IPS-NIHi11 (cell line): ENCODE measurements at regions not wholly inside any gene's neighbourhood (a gene's known extent, or its start where the extent isn't known, plus 50 kb on each side); places are given as distances from the start of the nearest gene placed in this dataset.
"Not testable (repeated sequence)": the region's sequence is repeated elsewhere in the genome, so short reads cannot be mapped to it uniquely, and the experiment has no call there.

ENCODE experiments used
- DNase-seq: peaks from one replicate; pipeline ENCODE4 v3.0.0; 2012; ENCODE audit warnings: mixed read lengths, low spot score

- DNase-seq, result no peak
These were observed 113.3 kb upstream of the SHISA3 start for GRCh38 chr4:42284030-42284429.

- not testable (repeated sequence) for DNase-seq
These were observed 108.4 kb upstream of the SHISA3 start for GRCh38 chr4:42288876-42289275.

- not testable (repeated sequence) for DNase-seq
These were observed 105.1 kb upstream of the SHISA3 start for GRCh38 chr4:42292192-42292591.

GRCh38 chr4:42293967-42294813 is 103.1 kb upstream of the SHISA3 start:
- DNase-seq, result peak; percentile 31

- no peak for DNase-seq
These were observed 101.1 kb upstream of the SHISA3 start for GRCh38 chr4:42296196-42296595.

DNA sequence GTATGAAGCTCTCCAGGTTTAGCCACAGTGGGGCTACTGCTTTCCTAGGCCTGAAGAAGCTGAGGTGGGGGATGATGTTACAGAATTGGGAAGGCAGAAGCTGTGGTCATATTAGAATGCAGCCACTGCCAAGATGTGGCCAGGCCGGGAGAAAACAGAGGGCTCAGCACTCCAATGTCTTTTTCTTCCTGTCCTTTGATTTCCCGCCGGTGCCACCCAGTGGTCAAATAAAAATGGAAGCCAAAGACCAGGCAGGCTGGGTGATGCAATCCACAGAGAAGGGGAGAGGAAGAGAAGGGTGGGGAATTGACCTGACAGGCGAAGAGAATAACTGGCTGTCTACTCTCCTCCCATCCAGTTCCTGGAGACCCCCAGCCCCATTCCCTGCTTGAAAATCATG is 94.9 kb upstream of the SHISA3 start:
- DNase-seq, result peak; percentile 62

- DNase-seq, result no peak
These were observed 90.8 kb upstream of the SHISA3 start for GRCh38 chr4:42306221-42307109.

- no peak for DNase-seq
These were observed 89.0 kb upstream of the SHISA3 start for GRCh38 chr4:42308247-42308646.

GRCh38 chr4:42309361-42310260 is 87.7 kb upstream of the SHISA3 start:
- DNase-seq, result no peak

DNA sequence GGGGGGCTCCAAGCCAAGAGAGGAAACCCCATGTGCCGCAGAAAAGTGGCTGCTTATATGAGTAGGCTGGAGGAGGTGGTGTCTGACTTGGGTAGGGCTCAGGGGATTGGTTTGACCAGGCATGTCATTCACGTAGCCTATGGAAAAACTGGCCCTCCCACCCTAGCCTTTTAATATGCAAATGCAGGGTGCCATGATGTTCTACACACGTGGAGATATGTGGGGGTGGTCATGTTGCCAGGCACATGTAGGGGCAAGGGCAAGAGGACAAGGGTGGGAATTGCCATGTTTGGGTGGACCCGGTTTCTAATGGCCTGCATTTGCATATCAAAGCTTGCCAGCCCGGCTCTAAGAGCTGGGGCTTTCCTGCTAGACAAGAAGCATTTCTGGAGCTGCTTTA is 86.9 kb upstream of the SHISA3 start:
- DNase-seq, result no peak

- DNase-seq, result no peak
These were observed 86.5 kb upstream of the SHISA3 start for GRCh38 chr4:42310806-42311205.

DNA sequence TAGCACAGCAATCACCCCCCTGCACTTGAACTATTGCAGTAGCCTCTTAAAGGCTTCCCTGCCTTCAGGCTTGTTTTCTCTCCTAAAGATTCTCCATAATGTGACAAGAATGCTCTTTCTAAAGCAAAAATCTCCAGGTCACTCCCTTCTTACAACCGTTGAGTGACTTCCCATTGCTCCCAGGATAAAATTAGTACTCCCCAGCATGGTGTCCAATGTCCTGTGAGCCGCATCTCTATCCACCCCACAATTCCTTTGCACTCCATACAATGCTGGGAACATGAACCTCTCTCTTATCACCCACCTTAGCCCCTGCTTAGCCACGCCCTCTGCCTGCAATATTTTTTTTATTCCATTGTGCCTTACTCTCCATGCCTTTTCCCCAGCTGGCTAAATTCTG is 85.7 kb upstream of the SHISA3 start:
- no peak for DNase-seq

GRCh38 chr4:42313420-42313819 is 83.9 kb upstream of the SHISA3 start:
- DNase-seq, result not testable (repeated sequence)

GRCh38 chr4:42313872-42314271 is 83.4 kb upstream of the SHISA3 start:
- DNase-seq, result no peak

GRCh38 chr4:42315231-42315630 is 82.1 kb upstream of the SHISA3 start:
- no peak for DNase-seq

DNA sequence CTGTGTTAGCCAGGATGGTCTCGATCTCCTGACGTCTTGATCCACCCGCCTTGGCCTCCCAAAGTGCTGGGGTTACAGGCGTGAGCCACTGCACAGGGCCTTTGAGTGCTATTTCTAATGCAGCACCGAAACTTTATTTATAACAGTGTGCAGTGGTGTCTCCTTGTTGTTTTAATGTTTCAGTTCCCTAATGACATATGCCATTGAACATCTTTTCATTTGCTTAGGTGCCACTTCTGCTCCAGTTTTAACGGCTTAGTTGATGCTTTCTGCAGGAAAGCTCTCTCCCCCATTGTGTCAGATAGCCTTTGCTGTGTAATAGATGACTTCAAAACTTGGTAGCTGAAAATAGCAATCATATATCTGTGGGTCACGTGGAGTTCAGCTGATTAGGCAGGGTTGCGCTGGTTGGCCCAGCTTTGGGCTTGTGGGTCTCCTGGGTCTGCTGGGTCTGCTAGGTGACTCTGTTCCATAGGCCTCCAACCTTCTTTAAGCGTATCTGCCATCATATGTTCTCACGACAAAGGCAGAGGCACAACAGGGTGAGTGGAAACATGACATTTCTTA is 76.4 kb upstream of the SHISA3 start:
- no peak for DNase-seq

DNA sequence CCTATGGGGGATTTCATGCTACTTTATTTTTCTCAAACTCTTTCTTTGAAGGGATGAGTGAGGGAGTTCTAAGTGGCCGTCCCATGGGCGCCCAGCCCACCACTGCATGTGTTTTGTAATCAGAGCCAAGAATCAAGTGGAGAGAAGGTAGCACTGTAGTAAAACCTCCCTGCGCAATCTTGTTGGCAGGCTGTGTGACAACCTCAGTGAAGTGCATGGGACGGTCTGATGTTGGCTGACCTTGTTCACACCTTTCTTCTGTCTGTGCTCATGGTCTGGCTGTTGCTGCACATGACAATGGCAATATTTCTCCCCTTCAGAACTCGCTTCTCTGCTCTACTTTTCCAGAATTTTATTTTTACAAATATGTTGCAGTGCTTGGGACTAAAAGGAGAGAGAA is 71.2 kb upstream of the SHISA3 start:
- no peak for DNase-seq

DNA sequence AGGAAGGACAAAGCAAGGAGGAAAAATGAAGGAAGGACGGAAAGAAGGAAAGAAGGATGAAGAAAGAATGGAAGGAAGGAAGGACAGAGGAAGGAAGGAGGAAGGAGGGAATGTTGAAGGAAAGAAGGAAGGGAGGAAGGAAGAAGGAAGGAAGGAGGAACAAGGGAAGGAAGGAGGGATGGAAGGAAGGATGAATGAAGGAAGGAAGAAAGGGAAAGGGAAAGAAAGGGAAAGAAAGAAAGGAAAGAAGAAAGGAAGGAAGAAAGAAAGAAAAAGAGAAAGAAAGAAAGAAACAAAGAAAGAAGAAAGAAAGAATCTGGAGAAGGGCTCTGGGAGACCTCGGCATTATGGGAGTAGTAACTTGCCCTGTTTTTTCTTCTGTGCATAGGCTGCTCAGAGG is 70.8 kb upstream of the SHISA3 start:
- no peak for DNase-seq

GRCh38 chr4:42327323-42327722 is 70.0 kb upstream of the SHISA3 start:
- DNase-seq, result no peak

DNA sequence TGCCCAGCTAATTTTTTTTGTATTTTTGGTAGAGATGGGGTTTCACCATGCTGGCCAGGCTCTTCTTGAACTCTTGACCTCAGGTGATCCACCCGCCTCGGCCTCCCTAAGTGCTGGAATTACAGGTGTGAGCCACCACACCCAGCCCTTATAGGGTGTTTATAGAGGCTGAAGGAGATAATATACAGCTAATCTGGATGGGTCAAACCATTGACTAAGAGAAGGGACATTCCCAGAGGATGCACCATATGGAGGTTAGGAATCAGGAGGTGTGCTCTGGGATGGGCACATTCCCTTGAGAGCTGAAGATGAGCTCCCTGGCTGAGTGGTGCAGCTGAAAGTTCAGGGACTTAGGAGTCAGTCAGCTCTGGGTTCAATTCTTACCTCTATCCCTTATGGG is 68.3 kb upstream of the SHISA3 start:
- no peak for DNase-seq

DNA sequence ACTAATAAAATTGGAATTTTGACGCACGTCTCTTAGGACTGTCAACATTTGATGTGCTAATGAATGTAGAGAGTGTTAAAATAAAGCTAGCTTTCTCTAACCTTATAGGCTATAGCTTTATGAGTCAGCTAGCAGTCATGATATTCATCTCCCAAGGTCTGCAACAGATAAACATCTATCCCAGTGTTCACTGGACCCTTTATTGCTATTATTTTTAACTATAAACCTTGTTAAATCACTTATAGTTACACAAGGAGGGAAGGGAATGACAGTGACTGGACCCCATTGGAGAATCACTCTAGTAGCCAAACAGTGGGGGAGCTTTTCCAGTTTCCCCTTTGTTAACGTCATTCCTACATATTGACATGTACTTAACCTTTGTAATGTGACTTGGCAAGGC is 67.9 kb upstream of the SHISA3 start:
- DNase-seq, result no peak
